A172 (cell line): ENCODE measurements at regions not wholly inside any gene's neighbourhood (a gene's known extent, or its start where the extent isn't known, plus 50 kb on each side); places are given as distances from the start of the nearest gene placed in this dataset.

Experiments
- DNase-seq: peaks from one replicate; pipeline ENCODE4 v3.0.0-alpha.2; 2015; ENCODE audit warnings: low spot score

DNA sequence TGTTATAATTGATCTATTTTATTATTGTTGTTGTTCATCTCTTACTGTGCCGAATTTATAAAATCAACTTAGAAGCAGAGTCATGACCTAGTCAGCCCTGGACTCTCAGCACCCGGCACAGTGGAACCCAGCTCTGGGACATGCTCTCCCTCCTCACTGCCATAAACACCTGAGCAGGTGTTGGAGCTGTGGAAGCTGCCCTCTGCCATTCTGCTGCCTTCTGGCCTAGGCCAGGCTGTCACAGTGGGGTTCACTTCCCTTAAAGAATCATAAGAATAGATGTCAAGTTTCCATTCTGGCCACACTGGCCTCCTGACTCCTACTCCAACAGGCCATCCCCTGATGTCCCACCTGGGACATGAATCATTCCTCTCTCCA lies 192.2 kb downstream of the ZFP36L2 start:
- no peak for DNase-seq

DNA sequence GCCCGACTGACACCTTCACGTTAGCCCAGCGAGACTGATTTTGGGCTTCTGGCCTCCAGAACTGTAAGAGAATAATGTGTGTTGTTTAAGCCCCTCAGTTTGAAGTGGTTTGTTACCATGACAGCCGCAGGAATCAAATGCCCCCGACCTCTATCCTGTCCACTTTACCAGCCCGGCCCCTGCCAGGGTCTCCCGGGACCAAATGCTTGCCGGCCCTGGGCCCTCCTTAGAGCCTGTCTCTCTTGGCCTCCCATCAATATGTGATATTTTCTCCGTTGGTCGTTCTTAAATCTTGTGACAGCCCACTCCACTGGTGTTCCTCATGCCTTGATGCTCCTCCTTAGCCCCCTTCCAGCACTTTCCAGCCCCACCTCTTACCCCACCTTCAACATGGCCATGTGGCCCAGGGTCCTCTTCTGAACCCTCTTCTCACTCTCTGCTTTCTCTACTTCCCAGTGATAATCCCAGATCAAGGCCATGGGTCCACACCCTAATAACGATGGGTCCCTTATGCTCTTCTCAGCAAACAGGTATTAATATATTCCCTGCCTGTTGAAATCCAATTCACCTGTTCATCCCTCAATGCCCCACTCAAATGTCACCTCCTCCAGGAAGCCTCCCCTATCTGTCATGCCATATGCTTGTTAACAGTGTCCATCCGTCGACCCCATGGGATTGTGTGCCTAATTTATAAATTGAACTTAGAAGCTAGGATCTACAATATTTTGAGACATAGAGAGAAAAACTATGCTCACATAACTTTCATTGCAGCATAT lies 192.8 kb downstream of the ZFP36L2 start:
- no peak for DNase-seq

DNA sequence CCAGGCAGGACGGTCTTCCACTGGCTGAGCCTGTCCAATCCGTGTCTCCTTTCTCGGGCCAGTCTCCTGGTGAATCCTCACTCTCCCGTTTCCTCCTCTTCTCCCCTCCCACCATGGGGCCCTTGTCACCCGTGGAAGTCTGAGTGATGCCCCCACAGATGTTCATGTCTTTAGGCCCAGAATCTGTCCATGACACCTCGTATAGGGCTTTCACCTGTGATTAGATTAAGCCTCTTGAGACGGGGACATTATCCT lies 193.5 kb downstream of the ZFP36L2 start:
- DNase-seq: no peak

DNA sequence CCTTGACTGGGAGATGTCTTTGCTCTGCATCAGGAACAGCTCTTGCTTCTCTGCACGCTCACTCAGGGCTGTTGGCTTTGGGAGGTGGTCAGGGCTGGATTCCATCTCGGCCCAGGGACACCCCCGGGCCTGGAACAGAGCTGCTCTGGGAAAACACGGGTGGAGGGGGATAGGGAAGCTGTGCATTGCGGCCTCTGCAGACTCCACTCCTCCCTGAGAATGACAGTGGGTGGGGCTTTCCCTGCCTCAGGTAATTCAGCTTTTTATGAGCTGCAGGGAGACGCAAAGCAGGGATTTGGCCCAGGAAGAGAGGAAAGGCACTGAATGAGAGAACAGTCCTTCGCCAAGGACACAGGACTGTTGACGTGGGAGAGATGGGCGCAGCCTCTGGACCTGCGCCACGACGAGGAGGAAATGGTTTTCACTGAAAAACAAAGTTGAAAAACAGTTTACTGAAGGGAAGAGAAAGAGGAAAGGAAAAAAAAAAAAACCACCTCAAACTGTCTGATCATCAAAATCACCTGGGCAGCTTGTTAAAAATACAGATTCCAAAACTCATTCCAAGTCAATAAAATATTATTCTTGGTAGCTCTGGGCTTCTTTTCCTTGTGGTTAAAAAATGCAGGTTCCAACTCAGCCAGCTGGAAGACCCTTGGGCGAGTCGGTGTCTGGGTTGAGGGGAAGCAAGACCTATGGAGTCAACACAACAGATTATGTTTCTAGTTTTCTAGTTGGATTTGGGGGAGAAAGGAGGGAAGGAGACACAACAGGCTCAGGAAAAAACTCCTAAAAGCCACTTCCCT lies 194.0 kb downstream of the ZFP36L2 start:
- no peak for DNase-seq

DNA sequence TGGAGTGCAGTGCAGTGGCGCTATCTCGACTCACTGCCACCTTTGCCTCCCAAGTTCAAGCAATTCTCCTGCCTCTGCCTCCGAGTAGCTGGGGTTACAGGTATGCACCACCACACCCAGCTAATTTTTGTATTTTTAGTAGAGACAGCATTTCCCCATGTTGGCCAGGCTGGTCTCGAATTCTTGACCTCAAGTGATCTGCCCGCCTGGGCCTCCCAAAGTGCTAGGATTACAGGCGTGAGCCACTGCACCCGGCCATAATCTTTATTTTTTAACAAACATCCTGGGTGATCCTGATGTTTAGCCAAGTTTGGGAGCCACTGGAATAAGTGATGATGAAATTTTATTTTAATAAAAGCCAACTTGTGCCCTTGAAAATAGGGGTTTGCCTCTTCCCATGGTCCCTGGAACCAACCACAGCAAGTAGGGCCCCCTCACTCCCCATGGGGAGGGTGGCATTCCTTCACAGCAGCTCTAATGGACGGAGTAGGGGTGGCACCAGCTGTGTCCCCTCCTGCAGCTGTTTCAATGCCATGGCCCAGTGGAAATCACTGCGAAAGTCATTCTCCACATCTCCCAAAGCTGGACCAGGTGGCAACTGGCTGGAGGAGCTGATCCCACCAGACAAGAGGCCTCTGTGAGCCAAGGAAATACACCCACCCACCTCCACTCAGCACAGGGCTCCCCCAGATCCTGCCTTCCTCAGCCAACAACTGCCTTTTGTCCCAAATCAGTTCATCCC lies 194.8 kb downstream of the ZFP36L2 start:
- no peak for DNase-seq

DNA sequence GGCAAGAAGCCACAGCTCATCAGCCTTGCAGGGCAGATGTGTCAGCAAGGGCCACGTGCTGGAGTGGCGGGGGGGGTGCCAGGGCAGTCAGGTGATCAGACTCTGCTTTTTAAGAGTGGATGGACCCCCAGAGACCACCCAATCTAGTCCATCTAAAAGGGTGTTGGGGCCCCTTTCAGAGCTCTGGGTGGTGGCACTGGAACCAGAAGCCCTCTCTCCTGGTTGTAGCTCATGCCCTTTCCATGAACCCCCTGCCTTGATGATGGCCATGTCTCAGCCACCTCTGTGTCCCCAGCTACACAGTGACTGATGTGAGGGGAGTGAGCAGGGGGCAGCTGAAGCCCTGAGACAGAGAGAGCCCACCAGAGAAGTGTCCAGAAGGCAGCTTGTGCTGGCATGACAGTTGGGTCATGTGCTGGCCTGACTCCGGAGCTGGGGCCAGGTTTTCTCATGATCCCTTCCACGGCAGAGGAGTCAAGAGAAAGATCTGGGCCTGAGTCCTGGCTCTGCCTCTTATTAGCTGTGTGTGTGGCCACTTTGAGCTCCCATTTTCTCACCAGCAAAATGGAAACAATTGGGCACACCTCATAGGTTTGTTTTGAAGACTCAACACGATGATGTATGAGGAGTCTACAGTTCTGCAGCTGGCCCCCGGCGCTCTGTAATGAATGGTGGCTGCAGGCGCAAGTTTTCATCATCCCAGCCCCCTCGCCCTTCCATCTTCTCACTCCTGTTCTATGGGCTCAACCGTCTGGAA lies 195.7 kb downstream of the ZFP36L2 start:
- no peak for DNase-seq

DNA sequence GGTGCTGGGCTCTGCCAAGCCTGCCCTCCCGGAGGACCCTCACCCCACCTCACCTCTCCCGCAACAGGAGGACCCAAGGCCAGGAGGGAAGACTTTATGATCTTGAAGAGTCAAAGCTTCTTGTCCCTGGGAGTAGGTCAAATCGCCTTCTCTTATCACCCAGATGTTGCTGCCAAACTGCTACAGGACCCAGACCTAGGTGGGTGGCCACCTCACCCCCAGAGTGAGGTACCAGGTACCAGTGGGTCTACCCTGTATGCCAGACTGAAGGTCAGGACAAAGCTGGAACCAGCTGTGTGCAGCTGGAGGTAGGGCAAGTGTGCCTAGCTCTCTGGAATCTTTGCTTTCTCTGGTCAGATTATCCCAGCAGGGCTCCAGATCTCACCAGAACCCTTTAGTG lies 197.2 kb downstream of the ZFP36L2 start:
- no peak for DNase-seq

DNA sequence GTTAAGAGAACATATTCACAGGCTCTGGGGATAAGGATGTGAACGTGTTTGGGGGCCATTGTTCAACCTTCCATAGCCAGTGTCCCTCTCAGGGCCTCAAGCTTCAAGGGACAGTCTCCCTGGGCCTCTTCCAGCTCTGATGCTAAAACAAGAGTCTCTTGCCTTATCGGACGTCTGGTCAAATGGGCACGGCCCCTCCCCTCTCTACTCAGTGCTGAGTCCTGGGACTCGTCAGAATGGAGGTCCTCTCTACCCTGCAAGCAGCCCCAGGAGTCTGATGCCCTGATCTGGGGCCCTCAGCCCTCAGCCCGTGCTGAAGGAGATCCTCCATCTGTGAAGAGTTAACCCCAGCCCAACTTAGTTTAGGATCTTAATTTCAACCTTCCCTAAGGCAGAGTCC lies 198.2 kb downstream of the ZFP36L2 start:
- no peak for DNase-seq

DNA sequence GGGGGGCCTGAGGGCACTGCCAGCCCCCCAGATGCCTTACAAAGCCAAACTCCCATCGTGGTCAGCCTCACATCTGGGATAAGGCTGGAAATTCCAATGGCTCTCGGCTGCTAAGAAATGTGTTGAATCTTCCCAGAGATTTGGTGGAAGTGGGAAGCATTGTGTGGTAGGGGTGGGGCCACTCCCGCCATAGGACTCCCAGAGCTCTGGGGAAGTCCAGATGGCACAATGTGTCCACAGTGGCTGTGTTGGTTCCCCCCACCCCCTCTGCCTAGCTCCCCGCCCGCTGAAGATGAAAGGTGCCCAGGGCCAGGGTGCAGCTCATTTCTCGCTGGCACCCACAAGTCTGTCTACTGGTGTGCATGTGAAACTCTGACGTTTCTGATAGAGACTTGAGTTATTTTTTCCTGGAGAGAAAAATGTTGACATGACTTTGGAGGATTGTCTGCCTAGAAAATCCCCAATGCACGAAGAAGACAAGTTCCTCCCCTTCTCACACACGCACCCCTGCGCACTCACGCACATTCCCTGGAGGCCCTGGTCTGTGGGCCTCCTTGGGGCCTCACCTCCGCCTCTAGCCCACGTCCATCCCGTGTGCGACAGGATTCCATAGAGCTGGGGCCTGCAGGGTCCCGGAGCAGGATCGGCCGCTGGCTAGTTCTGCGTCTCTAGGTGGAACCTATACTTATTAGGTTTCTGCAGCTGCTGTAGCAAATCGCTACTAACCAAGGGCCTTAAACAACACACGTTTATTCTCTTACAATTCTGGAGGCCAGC lies 199.1 kb downstream of the ZFP36L2 start:
- DNase-seq: peak; percentile 23

DNA sequence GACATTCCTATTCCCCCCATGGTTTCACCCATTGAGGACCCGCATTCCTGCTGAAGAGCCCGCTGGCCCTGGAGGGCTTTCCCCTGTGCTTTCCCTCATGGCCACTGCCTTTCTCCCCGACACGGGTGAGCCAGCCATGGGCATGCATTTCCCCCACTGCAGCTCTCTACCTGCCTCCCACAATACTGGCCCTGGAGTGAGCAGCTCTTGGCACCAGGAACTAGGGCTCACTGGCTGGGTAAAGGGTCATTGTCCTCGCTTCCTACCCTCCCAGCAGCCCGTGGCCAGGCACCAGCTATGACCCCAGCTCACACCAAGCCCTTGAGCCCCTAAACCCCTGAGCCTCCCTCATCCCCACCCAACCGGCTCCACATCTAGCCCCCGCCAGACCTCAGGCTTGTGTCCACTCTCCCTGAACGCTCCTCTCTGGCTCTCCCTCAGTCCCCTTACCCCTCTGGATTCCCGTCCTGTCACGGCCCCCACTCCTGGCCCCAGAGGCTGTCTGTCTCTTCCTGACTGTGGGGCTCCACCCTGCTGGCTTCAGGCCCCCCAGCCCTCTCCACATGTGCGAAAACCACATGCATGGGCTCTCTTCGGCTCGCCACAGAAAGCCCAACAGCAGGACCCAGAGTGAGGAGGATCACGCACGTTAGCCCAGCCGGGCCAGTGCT lies 199.8 kb downstream of the ZFP36L2 start:
- DNase-seq: no peak

DNA sequence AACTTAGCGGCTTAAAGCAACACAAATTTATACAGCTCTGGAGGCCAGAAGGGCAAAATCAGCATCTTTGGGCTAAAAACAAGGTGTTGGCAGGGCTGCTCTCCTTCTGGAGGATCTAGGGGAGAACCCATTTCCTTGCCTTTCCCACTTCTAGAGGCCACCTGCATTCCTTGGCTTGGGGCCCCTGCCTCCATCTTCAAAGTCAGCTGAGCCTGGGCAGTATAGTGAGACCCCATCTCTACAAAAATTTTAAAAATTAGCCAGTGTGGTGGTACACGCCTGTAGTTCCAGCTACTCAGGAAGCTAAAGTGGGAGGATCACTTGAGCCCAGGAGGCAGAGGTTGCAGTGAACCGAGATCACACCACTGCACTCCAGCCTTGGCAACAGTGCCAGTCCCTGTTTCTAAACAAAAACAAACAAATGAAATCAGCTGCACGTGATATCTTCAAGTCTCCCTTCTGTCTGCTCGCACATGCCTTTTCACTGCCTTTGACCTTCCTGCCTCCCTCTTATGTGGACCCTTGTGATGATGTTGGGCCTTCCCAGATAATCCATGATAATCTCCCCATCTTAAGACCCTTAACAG lies 200.6 kb downstream of the ZFP36L2 start:
- DNase-seq: no peak

DNA sequence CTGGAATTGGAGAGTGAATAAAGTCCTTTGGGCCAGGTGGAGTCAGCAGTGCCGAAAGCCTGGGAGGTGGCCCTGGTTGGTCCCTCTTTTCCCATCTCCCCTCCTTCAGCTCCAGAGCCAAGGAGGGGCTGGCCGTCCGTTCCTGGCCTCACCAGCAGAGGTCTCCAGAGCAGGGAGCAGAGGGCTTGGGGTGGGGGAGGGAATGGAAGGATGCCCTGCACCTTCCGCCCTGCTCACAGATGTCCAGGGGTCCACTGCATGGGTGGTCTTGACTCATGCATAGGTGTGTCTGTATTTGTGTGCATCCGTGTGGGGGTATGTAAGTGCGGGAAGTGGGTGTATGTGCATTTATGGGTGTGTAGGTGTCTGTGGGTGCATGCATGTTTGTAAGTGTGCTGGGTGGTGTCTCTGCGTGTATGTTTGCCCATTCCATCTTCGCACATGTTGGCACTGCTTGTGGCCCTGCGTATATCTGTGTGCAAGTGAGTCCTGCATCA lies 201.8 kb downstream of the ZFP36L2 start:
- peak; percentile 54 for DNase-seq

DNA sequence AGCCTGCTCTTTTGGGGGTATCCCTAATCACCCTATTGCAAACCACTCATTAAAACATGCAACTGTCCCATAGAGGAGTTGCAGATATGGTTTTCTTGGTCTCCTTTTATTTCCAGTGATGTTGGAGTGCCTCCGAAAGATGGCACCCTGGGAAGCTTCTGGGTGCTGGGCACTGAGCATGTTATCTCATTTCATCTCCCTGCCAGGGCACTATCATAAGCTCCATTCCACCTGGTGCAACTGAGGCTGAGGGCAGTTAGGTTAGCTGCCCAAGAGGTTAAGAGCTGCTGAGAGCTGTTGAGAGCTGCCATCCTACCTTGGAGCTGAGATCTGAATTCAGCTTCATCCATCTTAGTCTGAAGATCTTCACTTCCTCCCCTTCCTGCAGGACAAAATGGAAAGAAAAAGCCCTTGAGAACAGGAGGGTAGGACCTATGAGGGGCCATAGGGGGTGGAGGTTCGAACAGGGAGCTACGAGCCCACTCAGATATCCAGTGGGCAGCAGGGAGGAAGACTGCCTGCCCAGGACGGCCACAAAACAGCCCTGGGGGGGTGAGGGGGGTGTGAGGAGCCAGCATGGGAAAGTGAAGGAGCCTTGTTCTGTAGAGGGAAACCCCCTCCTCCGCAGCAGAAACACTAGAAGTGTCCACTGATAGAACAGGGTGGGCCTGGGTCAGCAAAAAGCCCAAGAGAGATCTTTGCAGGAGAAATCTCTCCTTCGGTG lies 202.5 kb downstream of the ZFP36L2 start:
- no peak for DNase-seq

DNA sequence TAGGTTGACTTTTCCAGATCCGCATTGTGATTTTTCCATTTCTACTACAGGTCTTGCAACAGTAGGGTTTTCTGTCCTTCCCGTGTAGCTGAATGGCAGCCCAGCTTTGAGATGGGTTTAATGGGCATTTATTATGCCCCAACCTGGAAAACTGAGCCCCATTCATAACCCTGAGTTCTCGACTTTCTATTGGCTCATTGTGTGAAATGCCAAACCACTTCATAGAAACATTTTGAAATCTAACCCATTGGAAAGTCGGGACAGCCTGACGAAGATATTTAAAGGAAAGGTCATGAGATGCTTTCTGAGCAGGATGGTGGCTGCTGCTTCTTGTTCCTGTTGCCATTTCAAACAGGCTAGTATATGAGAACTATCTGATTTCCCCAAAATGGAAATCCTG lies 203.5 kb downstream of the ZFP36L2 start:
- DNase-seq: no peak

DNA sequence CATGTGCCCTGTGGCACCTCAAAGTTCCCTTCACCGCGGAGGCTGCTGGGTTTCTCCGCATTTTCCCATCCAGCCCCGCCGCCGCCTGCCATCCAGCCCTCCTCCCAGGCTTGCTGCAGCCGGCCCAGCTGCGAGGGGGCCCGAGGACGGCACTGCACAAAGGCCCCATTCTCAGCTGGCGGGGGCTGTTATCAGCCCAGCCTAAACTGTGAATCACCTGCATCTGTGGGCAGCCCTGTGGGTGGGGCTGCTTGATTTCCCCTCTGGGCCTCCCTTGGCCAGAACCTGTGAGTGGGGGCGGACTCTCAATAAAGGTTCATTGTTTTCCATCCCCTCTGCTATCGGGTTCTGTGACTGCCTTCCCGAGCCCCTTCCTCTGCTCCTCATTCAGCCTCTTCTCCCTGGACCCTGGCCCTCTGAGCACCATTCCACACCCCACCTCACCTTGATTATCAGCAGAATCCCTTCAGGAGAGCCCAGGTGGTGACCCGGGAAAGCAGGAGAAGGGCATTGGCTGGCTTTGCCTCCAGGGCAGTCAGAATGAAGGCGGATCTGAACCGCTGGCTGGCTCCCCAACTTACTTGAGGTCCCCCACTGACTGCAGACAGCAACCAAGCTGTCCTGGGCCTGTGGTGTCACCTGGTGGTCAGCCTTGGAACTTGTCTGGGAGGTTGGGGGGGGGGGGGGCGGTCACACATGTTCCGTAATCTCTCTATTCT lies 204.5 kb downstream of the ZFP36L2 start:
- no peak for DNase-seq

DNA sequence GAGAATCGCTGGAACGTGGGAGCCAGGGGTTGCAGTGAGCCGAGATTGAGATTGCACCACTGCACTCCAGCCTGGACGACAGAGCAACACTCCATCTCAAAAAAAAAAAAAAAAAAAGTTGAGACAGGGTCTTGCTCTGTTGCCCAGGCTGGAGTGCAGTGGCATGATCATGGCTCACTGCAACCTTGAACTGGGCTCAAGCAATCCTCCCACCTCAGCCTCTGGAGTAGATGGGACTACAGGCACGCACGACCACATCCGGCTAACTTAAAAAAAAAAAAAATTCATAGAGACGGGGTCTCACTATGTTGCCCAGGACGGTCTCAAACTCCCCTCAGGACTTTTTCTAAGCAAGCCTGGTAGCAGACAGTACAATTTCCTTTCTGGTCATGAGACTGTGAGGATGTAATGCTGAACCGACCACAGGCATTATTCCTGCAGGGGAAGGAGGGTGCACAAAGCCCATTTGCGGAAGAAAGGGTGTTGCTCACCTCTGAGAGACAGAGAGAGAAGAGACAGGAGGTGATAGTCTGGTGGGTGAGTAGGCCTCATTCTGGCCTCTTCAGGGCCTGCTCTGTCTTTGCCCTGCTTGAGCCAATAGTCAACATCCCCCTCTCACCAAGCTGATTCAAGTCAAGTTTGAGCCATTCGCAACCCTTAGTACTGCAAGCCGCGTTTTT lies 205.3 kb downstream of the ZFP36L2 start:
- DNase-seq: no peak

DNA sequence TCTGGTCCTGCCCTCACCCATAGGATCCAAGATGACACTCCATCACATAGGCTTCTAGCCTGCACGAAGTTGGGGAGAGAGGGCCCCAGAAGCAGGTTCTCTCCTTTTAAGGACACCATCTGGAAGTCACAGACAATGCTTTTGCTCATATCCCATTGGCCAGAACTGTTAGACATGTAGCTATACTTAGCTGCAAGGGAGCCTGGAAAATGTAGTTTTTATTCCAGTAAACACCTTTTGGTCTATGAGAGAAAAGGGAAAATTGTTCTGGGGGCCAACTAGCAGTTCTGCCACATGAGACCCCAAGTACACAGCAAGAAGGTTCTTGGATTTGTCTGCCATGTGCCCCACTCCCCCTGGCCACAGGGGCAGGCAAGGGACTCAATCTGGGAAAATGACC lies 206.1 kb downstream of the ZFP36L2 start:
- DNase-seq: no peak

DNA sequence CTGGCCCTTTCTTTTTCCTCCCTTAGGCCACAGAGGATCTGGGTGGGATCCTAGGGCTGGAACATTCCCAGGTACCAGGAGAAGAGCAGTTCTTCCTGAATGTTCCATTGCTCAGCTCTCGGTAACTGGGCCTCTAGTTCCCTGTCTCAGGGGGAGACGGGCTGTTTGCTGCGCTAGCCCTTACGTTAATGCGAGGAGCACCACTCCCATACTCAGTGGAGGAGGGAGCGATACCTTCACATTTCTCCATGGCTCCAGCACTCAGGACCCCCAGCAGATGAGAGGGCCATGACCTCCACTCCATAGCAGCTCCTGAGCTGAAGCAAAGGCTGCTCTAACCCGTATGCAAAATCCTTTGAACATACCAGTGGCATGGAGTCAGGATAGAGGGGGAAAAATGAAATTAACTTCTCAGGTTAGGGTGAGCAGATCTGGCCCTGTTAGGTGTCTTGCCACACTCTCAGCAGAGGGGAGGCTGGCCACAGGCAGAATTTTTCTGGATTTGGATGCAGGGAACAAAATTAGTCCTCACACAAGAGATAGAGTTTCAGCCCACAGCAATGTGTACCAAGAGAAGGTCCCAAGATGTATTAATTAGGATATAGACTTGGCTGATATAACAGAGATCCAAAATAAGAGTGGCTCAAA lies 206.7 kb downstream of the ZFP36L2 start:
- DNase-seq: no peak
